SH-SY5Y (cell line): ENCODE measurements at regions not wholly inside any gene's neighbourhood (a gene's known extent, or its start where the extent isn't known, plus 50 kb on each side); places are given as distances from the start of the nearest gene placed in this dataset.

ENCODE experiments used
- GATA2 ChIP-seq: IDR thresholded peaks from 2 replicates; pipeline ENCODE4 v1.6.1; 2011; ENCODE audit warnings: mild to moderate bottlenecking, low read depth, low read length
- GATA3 ChIP-seq: IDR thresholded peaks from 2 replicates; pipeline ENCODE4 v1.6.1; 2011; ENCODE audit warnings: low read depth, mild to moderate bottlenecking, low read length, moderate library complexity

- no peak for TF ChIP-seq GATA2
- TF ChIP-seq GATA3 = no peak
These were observed 217.1 kb upstream of the CYRIA start for GRCh38 chr2:16882706-16883105.
